ENCODE measurements at regions not wholly inside any gene's neighbourhood (a gene's known extent, or its start where the extent isn't known, plus 50 kb on each side); places are given as distances from the start of the nearest gene placed in this dataset.

GRCh38 chr11:21806508-21806907, 386.4 kb upstream of the ANO5 start:
- in situ Hi-C loops (cut with HindIII; ENCODE audit: low sequenced_read_pairs) = no loop called here
- DNase-seq (ENCODE audit: low read depth) = no peak
- no peak for TF ChIP-seq CTCF (IDR thresholded peaks at IDR 0.05; ENCODE audit: low read depth, low read length, missing control alignments)

GRCh38 chr11:21806947-21807346, 385.9 kb upstream of the ANO5 start:
- H3K4me3 ChIP-seq (ENCODE audit: low read depth, low read length) = no peak overlapping the region
- TF ChIP-seq CTCF (IDR thresholded peaks at IDR 0.05; ENCODE audit: low read depth, low read length, missing control alignments) = no peak
- DNase-seq (ENCODE audit: low read depth) = no peak
- in situ Hi-C loops (cut with HindIII; ENCODE audit: low sequenced_read_pairs) = no loop called here

More at GRCh38 chr11:21806508-21806907, 386.4 kb upstream of the ANO5 start:
- H3K4me3 ChIP-seq (ENCODE audit: low read depth, low read length) = no peak overlapping the region

GRCh38 chr11:21807350-21807749, 385.5 kb upstream of the ANO5 start:
- in situ Hi-C loops (cut with HindIII; ENCODE audit: low sequenced_read_pairs) = no loop called here

GRCh38 chr11:21810650-21811049, 382.2 kb upstream of the ANO5 start:
- DNase-seq (ENCODE audit: low read depth) = no peak
- in situ Hi-C loops (cut with HindIII; ENCODE audit: low sequenced_read_pairs) = no loop called here
- no peak for TF ChIP-seq CTCF (IDR thresholded peaks at IDR 0.05; ENCODE audit: low read depth, low read length, missing control alignments)
- no peak overlapping the region for H3K4me3 ChIP-seq (ENCODE audit: low read depth, low read length)

More at GRCh38 chr11:21807350-21807749, 385.5 kb upstream of the ANO5 start:
- H3K4me3 ChIP-seq (ENCODE audit: low read depth, low read length) = no peak overlapping the region
- no peak for TF ChIP-seq CTCF (IDR thresholded peaks at IDR 0.05; ENCODE audit: low read depth, low read length, missing control alignments)
- no peak for DNase-seq (ENCODE audit: low read depth)

GRCh38 chr11:21811572-21811971, 381.3 kb upstream of the ANO5 start:
- in situ Hi-C loops (cut with HindIII; ENCODE audit: low sequenced_read_pairs) = no loop called here
- TF ChIP-seq CTCF (IDR thresholded peaks at IDR 0.05; ENCODE audit: low read depth, low read length, missing control alignments) = no peak

GRCh38 chr11:21814169-21814568, 378.7 kb upstream of the ANO5 start:
- in situ Hi-C loops (cut with HindIII; ENCODE audit: low sequenced_read_pairs) = no loop called here
- TF ChIP-seq CTCF (IDR thresholded peaks at IDR 0.05; ENCODE audit: low read depth, low read length, missing control alignments) = no peak
- H3K4me3 ChIP-seq (ENCODE audit: low read depth, low read length) = no peak overlapping the region
- DNase-seq (ENCODE audit: low read depth) = no peak

More at GRCh38 chr11:21811572-21811971, 381.3 kb upstream of the ANO5 start:
- H3K4me3 ChIP-seq (ENCODE audit: low read depth, low read length) = no peak overlapping the region
- DNase-seq (ENCODE audit: low read depth) = no peak

- no peak for TF ChIP-seq CTCF (IDR thresholded peaks at IDR 0.05; ENCODE audit: low read depth, low read length, missing control alignments)
- H3K4me3 ChIP-seq (ENCODE audit: low read depth, low read length) = no peak overlapping the region
- in situ Hi-C loops (cut with HindIII; ENCODE audit: low sequenced_read_pairs) = no loop called here
- no peak for DNase-seq (ENCODE audit: low read depth)
Measured at GRCh38 chr11:21817696-21818095, 375.2 kb upstream of the ANO5 start.

Measured in astrocyte of the cerebellum (primary cell).